ENCODE measurements at regions not wholly inside any gene's neighbourhood (a gene's known extent, or its start where the extent isn't known, plus 50 kb on each side); places are given as distances from the start of the nearest gene placed in this dataset.

- Histone ChIP-seq H4K5ac (ENCODE audit: insufficient read length, low read depth, low read length) (no peak overlapping the region), H3K4me2 (ENCODE audit: insufficient read depth, insufficient read length, low read length) (no peak overlapping the region), H3K27me3 (ENCODE audit: insufficient read depth, low read length) (no peaks in the 10 kb centered on the region), H2BK5ac (ENCODE audit: insufficient read length, low read length) (no peak overlapping the region), H2AK5ac (ENCODE audit: insufficient read length, low read length) (no peak overlapping the region), H3K23me2 (ENCODE audit: insufficient read length, low read depth, low read length, poor library complexity, severe bottlenecking) (no peaks in the 10 kb centered on the region), H4K91ac (ENCODE audit: insufficient read length, low read depth, low read length) (no peak overlapping the region), H3K9ac (ENCODE audit: extremely low read depth, insufficient read length, low read length) (no peak overlapping the region), H4K8ac (replicated peaks; ENCODE audit: insufficient read length, low read depth, low read length) (no peak overlapping the region), H2BK15ac (ENCODE audit: low read depth, low read length) (no peak overlapping the region), H2BK20ac (ENCODE audit: low read depth, low read length, poor library complexity, severe bottlenecking) (no peak overlapping the region), H3K18ac (ENCODE audit: insufficient read length, low read depth, low read length) (no peak overlapping the region), H2BK12ac (ENCODE audit: insufficient read length, low read depth, low read length) (no peak overlapping the region), H2BK120ac (ENCODE audit: low read depth, low read length, poor library complexity, severe bottlenecking) (no peak overlapping the region), H3K9me3 (ENCODE audit: control insufficient read depth, low read depth, low read length) (no peaks in the 10 kb centered on the region), H3K14ac (ENCODE audit: insufficient read depth, low read length) (no peak overlapping the region), H3K56ac (ENCODE audit: insufficient read length, low read depth, low read length) (no peak overlapping the region), H3K79me2 (ENCODE audit: insufficient read depth, low read length) (no peaks in the 10 kb centered on the region), H3K4me1 (ENCODE audit: insufficient read depth, low read length) (no peaks in the 10 kb centered on the region), H3T11ph (ENCODE audit: low read length) (no peak overlapping the region), H3K4ac (ENCODE audit: low read depth, low read length) (no peak overlapping the region), H3K23ac (ENCODE audit: insufficient read length, low read depth, low read length) (no peak overlapping the region), H2AFZ (ENCODE audit: low read length) (no peak overlapping the region), H4K20me1 (ENCODE audit: control insufficient read depth, insufficient read depth, insufficient read length) (no peaks in the 10 kb centered on the region), H3K79me1 (ENCODE audit: insufficient read depth, low read depth, low read length, poor library complexity, severe bottlenecking) (no peaks in the 10 kb centered on the region), H3K27ac (ENCODE audit: insufficient read length, low read depth, low read length) (no peak overlapping the region)
- Mint-ChIP-seq H3K36me3 (ENCODE audit: insufficient read depth in 1 of 3, low read depth in 3 of 3) (no peaks in the 10 kb centered on the region; a peak in 1 of 7 replicates), H3K4me3 (no peak overlapping the region), H3K9me3 (no peaks in the 10 kb centered on the region), H3K27ac (no peak overlapping the region), H3K4me1 (peaks cover 9 to 12% of the 10 kb centered on the region in 2 experiments; a peak in 3 of 4 replicates), H3K27me3 (ENCODE audit: low read depth) (peaks cover 3% of the 10 kb centered on the region)
- no peak for DNase-seq
- TF ChIP-seq CTCF (conservative IDR thresholded peaks at IDR 0.05), result no peak
- no CpG with 5 or more reads among the region's 5 CpGs for WGBS (ENCODE audit: extremely low coverage, insufficient read length, low lambda C conversion rate)
Observed at GRCh38 chr14:78074561-78074960, 95.6 kb upstream of the NRXN3 start.
